Superior temporal gyrus (tissue), 1 donor: ENCODE measurements at regions not wholly inside any gene's neighbourhood (a gene's known extent, or its start where the extent isn't known, plus 50 kb on each side); places are given as distances from the start of the nearest gene placed in this dataset.
A peak's percentile ranks its signal among the peaks of the same experiment; 100 is the strongest.

Experiments used
- DNase-seq: peaks from one replicate; pipeline ENCODE4 v3.0.0-alpha.2; 2016; ENCODE audit errors: extremely low spot score

- DNase-seq: no peak
These were observed 62.7 kb upstream of the MAPRE2 start for GRCh38 chr18:34978533-34978893.

- DNase-seq: peak; percentile 92
These were observed 62.1 kb upstream of the MAPRE2 start for GRCh38 chr18:34978953-34979608.

- DNase-seq: no peak
These were observed 59.7 kb upstream of the MAPRE2 start for GRCh38 chr18:34981487-34981886.

- DNase-seq: no peak
These were observed 55.2 kb upstream of the MAPRE2 start for GRCh38 chr18:34985963-34986362.

- DNase-seq: no peak
These were observed 50.6 kb upstream of the MAPRE2 start for GRCh38 chr18:34990597-34990996.

GRCh38 chr18:34991152-34991551 is 50.1 kb upstream of the MAPRE2 start:
- DNase-seq: peak; percentile 69
